ENCODE measurements at regions not wholly inside any gene's neighbourhood (a gene's known extent, or its start where the extent isn't known, plus 50 kb on each side); places are given as distances from the start of the nearest gene placed in this dataset.
"Not testable (repeated sequence)": the region's sequence is repeated elsewhere in the genome, so short reads cannot be mapped to it uniquely, and the experiment has no call there.

- no peak for DNase-seq (ENCODE audit: low spot score)
Measured at GRCh38 chr20:11174861-11175260, 501.1 kb upstream of the JAG1 start.

GRCh38 chr20:11176431-11176830 is 502.6 kb upstream of the JAG1 start:
- no peak for DNase-seq (ENCODE audit: low spot score)

GRCh38 chr20:11178946-11179654 is 505.3 kb upstream of the JAG1 start:
- no peak for DNase-seq (ENCODE audit: low spot score)

- DNase-seq (ENCODE audit: low spot score), result no peak
Measured at GRCh38 chr20:11180186-11180585, 506.4 kb upstream of the JAG1 start.

- not testable (repeated sequence) for DNase-seq (ENCODE audit: low spot score)
Measured at GRCh38 chr20:11181129-11181528, 507.3 kb upstream of the JAG1 start.

- no peak for DNase-seq (ENCODE audit: low spot score)
Measured at GRCh38 chr20:11181966-11182365, 508.2 kb upstream of the JAG1 start.

- DNase-seq (ENCODE audit: low spot score), result no peak
Measured at GRCh38 chr20:11182720-11183119, 508.9 kb upstream of the JAG1 start.

- no peak for DNase-seq (ENCODE audit: low spot score)
Measured at GRCh38 chr20:11186301-11187008, 512.7 kb upstream of the JAG1 start.

- no peak for DNase-seq (ENCODE audit: low spot score)
Measured at GRCh38 chr20:11188843-11189603, 515.2 kb upstream of the JAG1 start.

GRCh38 chr20:11190741-11191140 is 516.9 kb upstream of the JAG1 start:
- no peak for DNase-seq (ENCODE audit: low spot score)

- DNase-seq (ENCODE audit: low spot score), result no peak
Measured at GRCh38 chr20:11192106-11192505, 518.3 kb upstream of the JAG1 start.

GRCh38 chr20:11193241-11193640 is 519.4 kb upstream of the JAG1 start:
- DNase-seq (ENCODE audit: low spot score), result no peak

GRCh38 chr20:11195169-11195568 is 521.4 kb upstream of the JAG1 start:
- DNase-seq (ENCODE audit: low spot score), result no peak

- no peak for DNase-seq (ENCODE audit: low spot score)
Measured at GRCh38 chr20:11195899-11196558, 522.2 kb upstream of the JAG1 start.

- no peak for DNase-seq (ENCODE audit: low spot score)
Measured at GRCh38 chr20:11197851-11198250, 524.1 kb upstream of the JAG1 start.

GRCh38 chr20:11200423-11200822 is 526.6 kb upstream of the JAG1 start:
- DNase-seq (ENCODE audit: low spot score), result no peak

- peak; percentile 70 for DNase-seq (ENCODE audit: low spot score)
Measured at GRCh38 chr20:11204926-11205768, 531.3 kb upstream of the JAG1 start.

GRCh38 chr20:11205769-11206362 is 532.1 kb upstream of the JAG1 start:
- DNase-seq (ENCODE audit: low spot score), result no peak

GRCh38 chr20:11207749-11208502 is 534.1 kb upstream of the JAG1 start:
- no peak for DNase-seq (ENCODE audit: low spot score)

GRCh38 chr20:11210611-11211010 is 536.8 kb upstream of the JAG1 start:
- no peak for DNase-seq (ENCODE audit: low spot score)

All from NAMALWA (cell line).